HK-2 (cell line): ENCODE measurements at regions not wholly inside any gene's neighbourhood (a gene's known extent, or its start where the extent isn't known, plus 50 kb on each side); places are given as distances from the start of the nearest gene placed in this dataset.

Experiments
- DNase-seq: peaks from one replicate; pipeline ENCODE4 v3.0.0-alpha.2; 2018; ENCODE audit not compliant: unreplicated experiment

DNA sequence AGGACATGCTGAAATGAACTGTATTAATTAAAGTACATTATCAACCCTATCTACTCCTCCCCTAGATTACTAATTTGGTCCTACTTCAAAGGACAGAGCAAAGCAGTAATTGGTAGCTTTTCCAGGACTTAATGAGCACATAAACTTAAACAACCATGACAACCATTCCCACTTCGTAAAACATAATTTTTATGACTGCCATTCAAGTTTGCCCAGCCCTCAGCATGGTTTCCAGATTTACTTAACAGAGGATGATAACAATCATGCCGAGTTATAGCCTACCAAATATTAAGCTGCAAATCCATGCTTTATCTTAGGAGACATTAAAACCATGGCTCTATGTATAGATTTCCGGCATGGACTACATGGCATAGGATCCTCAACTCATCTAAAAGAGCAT lies 401.1 kb upstream of the CHAC2 start:
- no peak for DNase-seq

GRCh38 chr2:53362934-53363333 lies 404.7 kb upstream of the CHAC2 start:
- no peak for DNase-seq

- no peak for DNase-seq
These were observed 411.2 kb upstream of the CHAC2 start for GRCh38 chr2:53356291-53356905.

- DNase-seq: peak; percentile 20
These were observed 414.2 kb upstream of the CHAC2 start for GRCh38 chr2:53353135-53354114.

- no peak for DNase-seq
These were observed 420.3 kb upstream of the CHAC2 start for GRCh38 chr2:53347269-53347668.

- DNase-seq: no peak
These were observed 425.4 kb upstream of the CHAC2 start for GRCh38 chr2:53342248-53342647.

DNA sequence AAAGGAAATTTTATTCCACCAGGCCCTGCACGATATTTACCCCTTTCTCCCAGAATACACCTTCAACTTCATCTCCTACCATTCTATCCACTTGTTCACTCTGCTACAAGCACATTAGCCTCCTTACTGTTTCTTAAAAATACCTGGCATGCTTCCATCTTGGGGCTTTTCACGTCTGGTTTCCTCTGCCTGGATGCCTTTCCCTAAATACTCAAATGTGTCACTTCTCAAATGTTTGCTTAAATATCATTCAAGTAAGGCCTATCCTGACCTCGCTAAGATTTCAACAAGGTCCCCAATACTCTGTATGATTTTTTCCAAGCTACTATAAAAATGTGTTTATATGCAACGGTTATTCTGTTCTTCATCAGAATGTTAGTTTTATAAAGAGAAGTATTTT lies 433.0 kb upstream of the CHAC2 start:
- no peak for DNase-seq

DNA sequence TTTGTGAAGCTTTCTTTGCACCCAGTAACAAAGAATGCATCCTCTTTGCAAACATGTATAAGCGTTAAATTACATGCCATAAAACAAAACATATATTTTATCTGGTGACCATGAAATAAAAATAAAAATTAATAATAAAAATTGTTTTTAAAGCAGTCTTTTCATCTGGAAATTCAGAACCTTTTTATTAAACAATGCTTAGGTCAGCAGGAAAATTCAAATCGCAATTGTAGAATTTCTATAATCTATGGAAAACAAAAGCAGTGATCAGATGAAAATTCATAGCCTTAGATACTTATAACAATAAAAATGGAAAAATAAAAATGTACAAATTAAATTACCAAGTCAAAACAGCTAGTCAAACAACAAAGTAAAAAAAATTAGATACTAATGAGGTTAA lies 435.9 kb upstream of the CHAC2 start:
- no peak for DNase-seq

DNA sequence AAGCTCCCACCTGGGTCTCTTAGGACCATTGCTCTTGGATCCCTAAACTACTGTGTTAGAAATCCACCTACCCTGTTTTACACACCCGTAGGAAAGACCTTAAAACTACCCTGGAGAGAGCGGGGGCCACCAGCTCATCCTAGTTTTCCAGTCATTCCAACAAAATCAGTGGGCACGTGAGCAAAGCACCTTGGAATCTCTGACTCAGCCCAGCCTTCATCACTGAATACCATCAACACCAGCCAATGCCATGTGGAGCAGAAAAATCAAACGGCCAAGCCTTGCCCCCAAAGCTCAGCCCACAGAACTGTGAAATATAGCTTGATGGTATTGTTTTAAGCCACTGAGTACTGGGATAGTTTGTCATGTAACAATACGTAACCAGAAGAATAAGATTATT lies 449.7 kb upstream of the CHAC2 start:
- DNase-seq: peak; percentile 8

GRCh38 chr2:53315149-53315548 lies 452.5 kb upstream of the CHAC2 start:
- DNase-seq: no peak

- no peak for DNase-seq
These were observed 452.9 kb upstream of the CHAC2 start for GRCh38 chr2:53314718-53315117.

- peak; percentile 4 for DNase-seq
These were observed 454.0 kb upstream of the CHAC2 start for GRCh38 chr2:53313644-53314043.

- DNase-seq: no peak
These were observed 454.9 kb upstream of the CHAC2 start for GRCh38 chr2:53312721-53313120.

- no peak for DNase-seq
These were observed 455.4 kb upstream of the CHAC2 start for GRCh38 chr2:53312181-53312580.

DNA sequence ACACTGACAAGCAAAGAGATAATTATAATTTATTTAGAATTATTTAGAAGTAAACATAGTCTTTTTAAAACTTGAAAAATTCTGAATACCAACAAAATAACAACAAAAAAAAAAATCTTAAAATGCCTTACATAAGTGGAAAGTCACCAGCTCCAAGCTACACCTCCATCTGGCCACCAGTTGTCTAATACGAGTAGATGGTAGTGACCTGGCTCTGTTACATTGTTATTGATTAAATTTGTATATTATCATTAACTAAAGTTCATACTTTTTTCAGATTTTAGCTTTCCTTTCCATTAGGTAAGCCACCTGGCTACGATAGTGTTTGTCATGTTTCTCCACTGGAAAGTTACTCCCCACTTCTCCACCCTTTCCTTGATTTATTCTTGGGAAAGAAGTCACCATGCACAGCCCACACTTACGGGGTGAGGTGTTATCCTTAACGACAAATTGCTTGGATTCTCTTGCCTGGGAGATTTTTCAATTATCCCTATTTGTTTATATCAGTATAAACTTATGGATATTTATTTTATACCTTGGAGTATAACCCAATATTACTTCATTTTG lies 464.5 kb upstream of the CHAC2 start:
- no peak for DNase-seq

DNA sequence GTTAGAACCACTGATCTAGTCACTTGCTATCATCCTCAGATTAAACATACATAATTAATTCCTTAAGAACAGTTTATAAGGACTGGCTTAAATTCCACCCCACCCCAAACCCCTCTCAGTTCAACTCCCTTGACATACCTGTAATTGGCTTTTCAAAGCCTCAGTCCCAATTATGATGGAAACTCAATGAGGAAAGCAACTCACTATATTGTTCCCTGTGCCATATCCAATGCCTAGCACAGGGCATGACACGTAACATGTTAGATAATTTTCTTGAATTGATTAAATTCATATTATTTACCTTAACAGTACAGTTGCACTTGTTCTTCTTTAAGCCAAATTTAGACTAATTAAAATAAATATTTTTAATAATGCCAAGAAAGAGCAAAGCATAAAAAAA lies 465.1 kb upstream of the CHAC2 start:
- DNase-seq: no peak

GRCh38 chr2:53289309-53290006 lies 478.1 kb upstream of the CHAC2 start:
- no peak for DNase-seq

DNA sequence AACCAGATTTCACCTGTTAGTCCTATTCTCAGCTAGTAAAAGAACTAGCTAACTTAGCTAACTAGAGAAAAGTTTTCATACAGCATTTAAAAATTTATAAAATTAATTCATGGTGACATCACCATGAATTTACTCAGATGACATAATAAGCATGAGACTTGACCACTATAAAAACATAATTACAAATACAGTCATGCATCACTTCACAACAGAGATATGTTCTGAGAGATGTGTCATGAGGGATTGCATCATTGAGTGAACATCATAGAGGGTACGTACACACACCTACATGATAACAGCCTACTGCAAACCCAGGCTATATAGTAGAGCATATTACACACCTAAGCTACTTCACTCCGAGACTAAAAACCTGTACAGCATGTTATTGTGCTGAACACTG lies 481.3 kb upstream of the CHAC2 start:
- no peak for DNase-seq

DNA sequence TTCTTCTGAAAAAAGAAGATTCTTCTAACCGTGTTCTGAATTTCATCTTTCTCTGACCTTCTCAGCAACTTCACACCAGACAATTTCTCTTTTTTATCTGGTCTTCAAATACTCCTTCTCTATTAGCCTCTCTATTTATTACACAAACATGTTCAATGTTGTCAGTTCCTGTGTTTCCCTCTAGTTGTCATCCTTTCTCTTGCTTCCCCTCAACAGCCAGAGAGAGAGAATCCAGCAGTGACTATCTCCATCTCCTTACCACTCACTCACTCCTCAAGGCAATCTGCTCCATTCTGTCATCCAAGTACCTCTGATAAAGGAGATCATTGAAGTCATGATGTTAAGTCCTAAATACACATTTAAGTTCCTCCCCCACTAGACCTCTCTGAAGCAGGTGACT lies 491.9 kb upstream of the CHAC2 start:
- no peak for DNase-seq

DNA sequence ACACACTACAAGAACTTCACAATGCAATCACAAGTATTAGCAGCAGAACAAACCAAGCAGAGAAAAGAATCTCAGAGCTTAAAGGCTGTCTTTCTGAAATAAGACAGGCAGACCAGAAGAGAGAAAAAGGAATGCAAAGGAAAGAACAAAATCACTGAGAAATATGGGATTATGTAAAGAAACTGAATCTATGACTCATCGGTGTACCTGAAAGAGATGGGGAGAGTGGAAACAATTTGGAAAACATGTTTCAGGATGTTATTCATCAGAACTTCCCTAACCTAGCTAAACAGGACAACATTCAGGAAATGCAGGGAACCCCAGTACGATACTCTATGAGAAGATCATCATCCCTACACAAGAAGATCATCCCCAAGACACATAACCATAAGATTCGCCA lies 499.0 kb upstream of the CHAC2 start:
- DNase-seq: no peak

DNA sequence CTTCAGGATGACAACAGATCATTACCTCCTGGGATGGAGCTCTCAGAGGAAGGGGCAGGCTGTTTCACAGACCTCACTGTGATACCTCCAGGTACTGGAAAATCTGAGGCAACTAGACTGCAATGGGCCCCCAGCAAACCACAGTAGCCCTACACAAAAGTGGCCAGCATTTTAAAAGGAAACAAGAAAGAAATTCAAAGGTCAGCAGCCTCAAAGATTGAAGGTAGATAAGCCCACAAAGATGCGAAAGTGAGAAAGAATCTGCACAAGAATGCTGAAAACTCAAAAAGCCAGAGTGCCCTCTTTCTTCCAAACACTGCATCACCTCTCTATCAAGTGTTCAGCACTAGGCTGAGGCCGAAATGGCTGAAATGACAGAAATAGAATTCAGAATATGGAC lies 499.5 kb upstream of the CHAC2 start:
- no peak for DNase-seq

DNA sequence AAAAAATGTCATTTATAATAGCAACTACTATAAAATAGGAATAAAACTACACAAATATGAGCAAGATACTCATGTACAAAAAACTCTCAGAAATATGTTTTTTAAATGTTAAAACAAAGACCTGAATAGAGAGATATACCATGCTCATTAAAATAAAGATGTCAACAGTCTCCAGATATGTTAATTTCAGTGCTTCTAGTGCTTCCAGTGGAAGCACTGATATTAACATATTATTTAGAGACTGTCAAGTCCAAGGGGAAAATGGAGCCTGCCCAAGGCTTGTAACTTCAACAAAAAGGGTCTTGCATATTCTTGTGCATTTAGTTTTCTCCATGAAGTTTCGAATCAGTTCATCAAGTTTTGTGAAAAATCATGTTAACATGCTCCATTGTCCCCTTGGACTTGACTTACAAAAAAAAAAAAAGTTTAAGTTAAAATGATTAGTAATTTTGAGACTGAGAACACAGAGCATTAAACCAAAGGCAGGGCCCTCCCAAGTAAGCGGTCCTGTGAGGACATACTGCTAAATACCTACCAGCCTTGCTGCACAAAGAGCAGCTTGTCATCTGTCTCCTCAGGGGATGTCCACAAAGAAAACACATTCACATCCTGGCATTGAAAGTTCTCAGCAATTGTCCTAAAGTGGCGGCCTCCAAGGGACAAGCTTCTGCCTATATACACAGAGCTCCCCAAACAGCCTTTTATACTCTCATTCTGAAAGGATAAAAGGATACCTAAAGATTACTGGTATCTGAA lies 501.9 kb upstream of the CHAC2 start:
- no peak for DNase-seq
